K562 (cell line): ENCODE measurements at regions not wholly inside any gene's neighbourhood (a gene's known extent, or its start where the extent isn't known, plus 50 kb on each side); places are given as distances from the start of the nearest gene placed in this dataset.

Experiments used
- ATAC-seq: fragments of 200-7000 bp; cut with Tn5 transposase; 3 replicates; pipeline ENCODE4 v1.9.1; 2020; ENCODE audit warnings: moderate library complexity
- BruUV-seq: library from RNA; stranded (reverse); fragments of 400-500 nt; replicated peaks from 2 replicates; lab custom pipeline; 2021; lab: Mats Ljungman, UMichigan
- CTCF ChIA-PET: fragments of 300-600 bp; formaldehyde crosslinking; extraction: SDS; loops from one replicate; lab custom pipeline; 2021; ENCODE audit warnings: low intra/inter-chr PET ratio; lab: Yijun Ruan, JAX
- POLR2A ChIA-PET: fragments of 300-600, 350-650 bp; sonication (Branson Sonifier 250); formaldehyde crosslinking; extraction: SDS; loops from one replicate; lab custom pipeline; 2021; ENCODE audit warnings: antibody characterized with exemption, inconsistent platforms; lab: Yijun Ruan, JAX
- DNase-seq, 4 experiments: peaks; one replicate each; pipeline versions ENCODE4 v3.0.0 to v3.0.0-alpha.2; 2011 to 2018; ENCODE audit warnings: low spot score in 3 of 4, mixed read lengths in 3 of 4; ENCODE audit errors: extremely low read depth in 1 of 4
- FAIRE-seq: peaks from 2 replicates; lab custom pipeline; 2011; peaks lifted over from hg19 to GRCh38; lab: Jason Lieb, UNC
- H2AFZ ChIP-seq: 2 replicates; pipeline ENCODE4 v1.6.0; 2011; ENCODE audit warnings: low read depth, low read length, control low read depth, inconsistent platforms
- H3K27ac ChIP-seq: fragments of 200-600 bp; 3 replicates; pipeline ENCODE4 v1.8.0; 2011; ENCODE audit warnings: low read depth, mild to moderate bottlenecking, control low read depth, inconsistent platforms, low read length, moderate library complexity, mixed read lengths; ENCODE audit errors: extremely low read depth
- H3K27me3 ChIP-seq, 2 experiments: fragments of 300-600 bp in 1 of 2; 2 replicates in 1 of 2; 3 replicates in 1 of 2; pipeline versions ENCODE4 v1.6.0 to v1.8.0; 2011; ENCODE audit warnings: inconsistent platforms in 2 of 2, low read length in 2 of 2, mild to moderate bottlenecking in 1 of 2, mixed read lengths in 1 of 2, moderate library complexity in 1 of 2; ENCODE audit not compliant: control insufficient read depth in 2 of 2, insufficient read depth in 2 of 2
- H3K36me3 ChIP-seq: fragments of 300-600 bp; 3 replicates; pipeline ENCODE4 v1.8.0; 2011; ENCODE audit warnings: mild to moderate bottlenecking, low read length, inconsistent platforms; ENCODE audit not compliant: control insufficient read depth, insufficient read depth
- H3K4me1 ChIP-seq, 2 experiments: fragments of 200-600 bp in 1 of 2; replicated peaks in 1 of 2; 2 replicates in 1 of 2; 3 replicates in 1 of 2; pipeline versions ENCODE4 v1.5.1 to v1.8.0; 2011; ENCODE audit warnings: inconsistent platforms in 2 of 2, low read length in 2 of 2, mild to moderate bottlenecking in 1 of 2, mixed read lengths in 1 of 2, moderate library complexity in 1 of 2; ENCODE audit not compliant: control insufficient read depth in 2 of 2, insufficient read depth in 2 of 2
- H3K4me2 ChIP-seq: 2 replicates; pipeline ENCODE4 v1.6.1; 2011; ENCODE audit warnings: low read length, control low read depth, inconsistent platforms, mixed read lengths; ENCODE audit not compliant: insufficient read depth
- H3K4me3 ChIP-seq: fragments of 200-600 bp; sonication (generic), shearing (Covaris generic); 2 replicates; pipeline ENCODE4 v1.5.1; 2016; ENCODE audit warnings: control low read depth, inconsistent platforms
- H3K79me2 ChIP-seq: fragments of 200-600 bp; 3 replicates; pipeline ENCODE4 v1.8.0; 2011; ENCODE audit warnings: low read length, inconsistent platforms; ENCODE audit not compliant: control insufficient read depth, insufficient read depth
- H3K9ac ChIP-seq, 2 experiments: 2 replicates each; pipeline versions ENCODE4 v1.6.0 to v1.6.1; 2011; ENCODE audit warnings: low read depth in 2 of 2, low read length in 2 of 2, control low read depth in 1 of 2, inconsistent platforms in 1 of 2, mild to moderate bottlenecking in 1 of 2, mixed read lengths in 1 of 2; ENCODE audit not compliant: insufficient read depth in 1 of 2
- H3K9me1 ChIP-seq: one replicate; pipeline ENCODE4 v1.6.0; 2011; ENCODE audit warnings: inconsistent platforms, mild to moderate bottlenecking, low read length, moderate library complexity; ENCODE audit not compliant: control insufficient read depth, insufficient read depth
- H3K9me3 ChIP-seq: replicated peaks from 2 replicates; pipeline ENCODE4 v1.5.1; 2011; ENCODE audit warnings: low read depth, low read length, inconsistent platforms; ENCODE audit not compliant: control insufficient read depth, insufficient read depth
- H4K20me1 ChIP-seq: replicated peaks from 2 replicates; pipeline ENCODE4 v1.6.1; 2011; ENCODE audit warnings: low read length, inconsistent platforms, mixed read lengths; ENCODE audit not compliant: control insufficient read depth, insufficient read depth
- ARHGAP35 ChIP-seq: fragments of 450-650 bp; IDR thresholded peaks from 2 replicates; pipeline ENCODE4 v1.6.1; 2018; ENCODE audit not compliant: partially characterized antibody
- BCL6 ChIP-seq: fragments of 250-450 bp; sonication (Bioruptor Pico); IDR thresholded peaks from 2 replicates; pipeline ENCODE4 v1.4.0; 2020
- CHD4 ChIP-seq: fragments of 200-600 bp; sonication (generic); IDR thresholded peaks from 3 replicates; pipeline ENCODE4 v1.6.1; 2012; ENCODE audit warnings: low read depth, mild to moderate bottlenecking, mixed read lengths, low read length, inconsistent platforms; ENCODE audit not compliant: insufficient read depth, insufficient replicate concordance, poor library complexity, severe bottlenecking
- COPS2 ChIP-seq: fragments of 450-650 bp; conservative IDR thresholded peaks from 2 replicates; pipeline ENCODE4 v1.6.1; 2016; ENCODE audit warnings: mild to moderate bottlenecking, moderate library complexity
- CTBP1 ChIP-seq: fragments of 450-650 bp; IDR thresholded peaks from 2 replicates; pipeline ENCODE4 v1.6.1; 2016; ENCODE audit warnings: borderline replicate concordance
- FOXO4 ChIP-seq: fragments of 450-650 bp; formaldehyde crosslinking; IDR thresholded peaks from 2 replicates; pipeline ENCODE4 v1.4.0; 2020; ENCODE audit warnings: mild to moderate bottlenecking, moderate library complexity
- MAFG ChIP-seq: fragments of 450-650 bp; conservative IDR thresholded peaks from 2 replicates; pipeline ENCODE4 v1.6.1; 2016; ENCODE audit warnings: missing genetic modification characterization, missing compliant biosample characterization
- NELFE ChIP-seq: IDR thresholded peaks from 2 replicates; pipeline ENCODE4 v1.6.1; 2011; ENCODE audit warnings: mild to moderate bottlenecking; ENCODE audit not compliant: insufficient read depth, insufficient read length
- NFE2L1 ChIP-seq: fragments of 450-650 bp; IDR thresholded peaks from 2 replicates; pipeline ENCODE4 v1.6.1; 2016; ENCODE audit warnings: missing genetic modification characterization, low read depth, mild to moderate bottlenecking, missing compliant biosample characterization, moderate library complexity, borderline replicate concordance
- SAP30 ChIP-seq: fragments of 200-600 bp; sonication (generic); IDR thresholded peaks from 2 replicates; pipeline ENCODE4 v1.6.1; 2012; ENCODE audit warnings: borderline replicate concordance, low read depth, mild to moderate bottlenecking, moderate library complexity, low read length, control low read depth, inconsistent platforms; ENCODE audit not compliant: insufficient read depth, poor library complexity, severe bottlenecking
- SMARCA4 ChIP-seq: fragments of 450-650 bp; IDR thresholded peaks from 2 replicates; pipeline ENCODE4 v1.6.1; 2016
- TGIF2 ChIP-seq: sonication (generic); formaldehyde crosslinking; IDR thresholded peaks from 2 replicates; pipeline ENCODE4 v1.8.1; 2022; ENCODE audit warnings: mild to moderate bottlenecking, missing genetic modification reagents, moderate library complexity
- YBX1 ChIP-seq: fragments of 450-650 bp; IDR thresholded peaks from 2 replicates; pipeline ENCODE4 v1.7.1; 2016; ENCODE audit warnings: mild to moderate bottlenecking
- ZC3H11A ChIP-seq: IDR thresholded peaks from 2 replicates; pipeline ENCODE4 v1.6.1; 2012; ENCODE audit warnings: low read depth, low read length, improper control_type of control experiment
- ZFX ChIP-seq: sonication (generic); formaldehyde crosslinking; IDR thresholded peaks from 2 replicates; pipeline ENCODE4 v1.8.0; 2022; ENCODE audit warnings: mild to moderate bottlenecking, missing genetic modification reagents, moderate library complexity
- ZNF133 ChIP-seq: fragments of 250-450 bp; sonication (Bioruptor Pico); IDR thresholded peaks from 2 replicates; pipeline ENCODE4 v1.4.0; 2020; ENCODE audit warnings: mild to moderate bottlenecking
- ZNF324 ChIP-seq: fragments of 250-450 bp; sonication (Bioruptor Pico); IDR thresholded peaks from 2 replicates; pipeline ENCODE4 v1.4.0; 2020; ENCODE audit warnings: mild to moderate bottlenecking
- WGBS: fragments of 100-300 bp; shearing (Covaris generic); methylation state at CpG from one replicate; pipeline ENCODE4 v1.1.6; 2016; ENCODE audit warnings: low coverage, mixed read lengths; ENCODE audit not compliant: insufficient coverage; ENCODE audit errors: missing lambda C conversion rate; 5-methylcytosine and 5-hydroxymethylcytosine counted together
- in situ Hi-C: fragments of 300-500 bp; cut with MboI; formaldehyde crosslinking; loops from 4 replicates; pipeline ENCODE4 v1.15.0; 2018; ENCODE audit warnings: inconsistent platforms, mixed read lengths
- intact Hi-C: fragments of 100-400 bp; cut with micrococcal nuclease; formaldehyde crosslinking; loops from 2 replicates; pipeline ENCODE4 v1.14.2; 2022
- TF ChIP-seq, protein P1 (sequence below): sonication (generic); formaldehyde crosslinking; IDR thresholded peaks from 2 replicates; pipeline ENCODE4 v1.8.0; 2022; ENCODE audit warnings: mild to moderate bottlenecking, missing genetic modification reagents, borderline replicate concordance
- TF ChIP-seq, protein P2 (sequence below): fragments of 250-450 bp; sonication (Bioruptor Pico); IDR thresholded peaks from 2 replicates; pipeline ENCODE4 v1.9.0; 2021; ENCODE audit warnings: mild to moderate bottlenecking

DNA sequence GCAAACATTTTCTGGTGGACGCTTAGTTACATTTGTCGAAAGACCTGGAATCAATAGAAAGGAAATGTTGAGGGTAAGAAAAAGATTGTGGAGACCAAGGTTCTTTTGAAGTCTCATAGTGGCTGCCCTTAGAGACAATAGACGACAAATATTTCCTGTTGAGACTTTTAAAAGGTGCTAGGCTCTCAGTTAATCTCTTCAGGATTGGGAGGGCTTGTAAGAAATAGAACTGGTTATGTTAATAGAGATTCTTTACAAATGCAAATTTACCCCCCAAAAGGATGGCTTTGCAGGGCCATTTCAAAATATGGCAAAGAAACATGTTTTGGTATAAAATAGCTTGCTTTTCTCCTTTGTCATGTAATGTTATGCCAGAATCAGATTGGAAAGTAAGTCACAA, 428.2 kb upstream of the CTNND2 start:
- no peaks in the 10 kb centered on the region for H3K9me3 ChIP-seq
- H3K36me3 ChIP-seq: no peaks in the 10 kb centered on the region
- no peaks in the 10 kb centered on the region for H3K27me3 ChIP-seq
- no peak for FAIRE-seq
- no peaks in the 10 kb centered on the region for H4K20me1 ChIP-seq
- no peak overlapping the region for H3K27ac ChIP-seq
- H3K9me1 ChIP-seq: no peaks in the 10 kb centered on the region
- BruUV-seq: no TSS peak
- no peaks in the 10 kb centered on the region for H3K4me1 ChIP-seq
- intact Hi-C loops (no loop called here), in situ Hi-C loops (no loop called here)
- no peak overlapping the region for H3K4me3 ChIP-seq
- H2AFZ ChIP-seq: no peak overlapping the region
- H3K9ac ChIP-seq: no peak overlapping the region
- ChIA-PET CTCF (no interaction called here), POLR2A (no interaction called here)
- H3K4me2 ChIP-seq: no peak overlapping the region
- TF ChIP-seq SMARCA4: no peak
- no peak for TF ChIP-seq COPS2
- no peak for TF ChIP-seq NELFE
- TF ChIP-seq SAP30: no peak
- no peak for TF ChIP-seq CHD4
- TF ChIP-seq, protein P1, sequence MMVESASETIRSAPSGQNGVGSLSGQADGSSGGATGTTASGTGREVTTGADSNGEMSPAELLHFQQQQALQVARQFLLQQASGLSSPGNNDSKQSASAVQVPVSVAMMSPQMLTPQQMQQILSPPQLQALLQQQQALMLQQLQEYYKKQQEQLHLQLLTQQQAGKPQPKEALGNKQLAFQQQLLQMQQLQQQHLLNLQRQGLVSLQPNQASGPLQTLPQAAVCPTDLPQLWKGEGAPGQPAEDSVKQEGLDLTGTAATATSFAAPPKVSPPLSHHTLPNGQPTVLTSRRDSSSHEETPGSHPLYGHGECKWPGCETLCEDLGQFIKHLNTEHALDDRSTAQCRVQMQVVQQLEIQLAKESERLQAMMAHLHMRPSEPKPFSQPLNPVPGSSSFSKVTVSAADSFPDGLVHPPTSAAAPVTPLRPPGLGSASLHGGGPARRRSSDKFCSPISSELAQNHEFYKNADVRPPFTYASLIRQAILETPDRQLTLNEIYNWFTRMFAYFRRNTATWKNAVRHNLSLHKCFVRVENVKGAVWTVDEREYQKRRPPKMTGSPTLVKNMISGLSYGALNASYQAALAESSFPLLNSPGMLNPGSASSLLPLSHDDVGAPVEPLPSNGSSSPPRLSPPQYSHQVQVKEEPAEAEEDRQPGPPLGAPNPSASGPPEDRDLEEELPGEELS (CRISPR knock-in tag): no peak
- no peak for TF ChIP-seq ZNF133 (CRISPR knock-in tag)
- TF ChIP-seq NFE2L1 (tag): no peak
- no peak for TF ChIP-seq ZFX (CRISPR knock-in tag)
- TF ChIP-seq ZNF324: no peak
- TF ChIP-seq BCL6 (CRISPR knock-in tag): no peak
- TF ChIP-seq ARHGAP35: no peak
- no peak for TF ChIP-seq MAFG (tag)
- no peak for TF ChIP-seq FOXO4
- TF ChIP-seq, protein P2, sequence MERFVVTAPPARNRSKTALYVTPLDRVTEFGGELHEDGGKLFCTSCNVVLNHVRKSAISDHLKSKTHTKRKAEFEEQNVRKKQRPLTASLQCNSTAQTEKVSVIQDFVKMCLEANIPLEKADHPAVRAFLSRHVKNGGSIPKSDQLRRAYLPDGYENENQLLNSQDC (CRISPR knock-in tag): no peak
- no peak for TF ChIP-seq ZC3H11A
- no peak for TF ChIP-seq CTBP1
- no peak for TF ChIP-seq YBX1
- TF ChIP-seq TGIF2 (CRISPR knock-in tag): no peak
- no peaks in the 10 kb centered on the region for H3K79me2 ChIP-seq
- no peak for ATAC-seq
- DNase-seq: no peak
- 2% methylated on average over 3 of the region's 3 CpGs for WGBS
